DND-41 (cell line): ENCODE measurements at regions not wholly inside any gene's neighbourhood (a gene's known extent, or its start where the extent isn't known, plus 50 kb on each side); places are given as distances from the start of the nearest gene placed in this dataset.

Experiments
- ATAC-seq: fragments of 200-7000 bp; cut with Tn5 transposase; 3 replicates; pipeline ENCODE4 v1.9.1; 2021; ENCODE audit warnings: low read depth; ENCODE audit not compliant: insufficient read depth
- DNase-seq: peaks from one replicate; pipeline ENCODE4 v3.0.0-alpha.2; 2020
- H2AFZ ChIP-seq: 2 replicates; pipeline ENCODE4 v1.6.0; 2012; ENCODE audit warnings: low read depth, low read length
- H3K27ac ChIP-seq: 2 replicates; pipeline ENCODE4 v1.5.1; 2012; ENCODE audit warnings: low read length, inconsistent platforms
- H3K27me3 ChIP-seq: fragments of 200-600 bp; sonication (generic); 2 replicates; pipeline ENCODE4 v1.6.0; 2012; ENCODE audit warnings: low read length, mild to moderate bottlenecking, inconsistent platforms; ENCODE audit not compliant: insufficient read depth, poor library complexity
- H3K36me3 ChIP-seq: 2 replicates; pipeline ENCODE4 v1.5.1; 2012; ENCODE audit warnings: low read length, inconsistent platforms; ENCODE audit not compliant: insufficient read depth
- H3K4me1 ChIP-seq: 2 replicates; pipeline ENCODE4 v1.5.1; 2012; ENCODE audit warnings: mild to moderate bottlenecking, low read length; ENCODE audit not compliant: insufficient read depth
- H3K4me2 ChIP-seq: 2 replicates; pipeline ENCODE4 v1.6.0; 2012; ENCODE audit warnings: mild to moderate bottlenecking, moderate library complexity, low read length, inconsistent platforms; ENCODE audit not compliant: insufficient read depth
- H3K4me3 ChIP-seq, 2 experiments: fragments of 200-600 bp in 1 of 2; shearing (Covaris generic) in 1 of 2; 2 replicates each; pipeline ENCODE4 v1.5.1; 2012 to 2016; ENCODE audit warnings: inconsistent platforms in 2 of 2, low read length in 2 of 2, mild to moderate bottlenecking in 2 of 2, low read depth in 1 of 2, moderate library complexity in 1 of 2
- H3K79me2 ChIP-seq: 2 replicates; pipeline ENCODE4 v1.6.0; 2012; ENCODE audit warnings: low read length, inconsistent platforms; ENCODE audit not compliant: insufficient read depth
- H3K9ac ChIP-seq: 2 replicates; pipeline ENCODE4 v1.6.0; 2012; ENCODE audit warnings: low read depth, mild to moderate bottlenecking, inconsistent platforms, low read length, moderate library complexity
- H3K9me3 ChIP-seq: 2 replicates; pipeline ENCODE4 v1.5.1; 2012; ENCODE audit warnings: low read length, moderate library complexity, mild to moderate bottlenecking, inconsistent platforms; ENCODE audit not compliant: insufficient read depth, severe bottlenecking
- H4K20me1 ChIP-seq: 2 replicates; pipeline ENCODE4 v1.6.0; 2012; ENCODE audit warnings: low read length; ENCODE audit not compliant: insufficient read depth
- CTCF ChIP-seq: IDR thresholded peaks from 2 replicates; pipeline ENCODE4 v1.5.1; 2012; ENCODE audit warnings: borderline replicate concordance, low read length, moderate library complexity, mild to moderate bottlenecking; ENCODE audit not compliant: poor library complexity, severe bottlenecking; ENCODE audit errors: extremely low read depth
- EZH2 ChIP-seq: IDR thresholded peaks from 3 replicates; pipeline ENCODE4 v1.6.1; 2012; ENCODE audit warnings: borderline replicate concordance, low read depth, mild to moderate bottlenecking, moderate library complexity, low read length, inconsistent platforms; ENCODE audit not compliant: severe bottlenecking

GRCh38 chr4:138887741-138888140 lies 127.8 kb upstream of the NOCT start:
- H3K4me2 ChIP-seq, result no peak overlapping the region
- H3K9ac ChIP-seq, result no peak overlapping the region
- H3K79me2 ChIP-seq, result no peaks in the 10 kb centered on the region
- no peaks in the 10 kb centered on the region for H3K9me3 ChIP-seq
- no peaks in the 10 kb centered on the region for H3K4me1 ChIP-seq
- H4K20me1 ChIP-seq, result no peaks in the 10 kb centered on the region
- no peak overlapping the region for H3K4me3 ChIP-seq
- TF ChIP-seq EZH2 (no peak), CTCF (no peak)
- no peaks in the 10 kb centered on the region for H3K36me3 ChIP-seq
- H3K27me3 ChIP-seq, result no peaks in the 10 kb centered on the region
- no peak overlapping the region for H2AFZ ChIP-seq
- ATAC-seq (no peak), DNase-seq (no peak)
- no peak overlapping the region for H3K27ac ChIP-seq

- no peak overlapping the region for H3K27ac ChIP-seq
- no peak overlapping the region for H2AFZ ChIP-seq
- no peaks in the 10 kb centered on the region for H3K79me2 ChIP-seq
- no peaks in the 10 kb centered on the region for H3K27me3 ChIP-seq
- H3K4me1 ChIP-seq, result no peaks in the 10 kb centered on the region
- DNase-seq (no peak), ATAC-seq (no peak)
- TF ChIP-seq EZH2 (no peak), CTCF (no peak)
- H3K36me3 ChIP-seq, result no peaks in the 10 kb centered on the region
- no peak overlapping the region for H3K4me3 ChIP-seq
- no peak overlapping the region for H3K4me2 ChIP-seq
- H4K20me1 ChIP-seq, result no peaks in the 10 kb centered on the region
- no peaks in the 10 kb centered on the region for H3K9me3 ChIP-seq
- H3K9ac ChIP-seq, result no peak overlapping the region
These were observed 128.2 kb upstream of the NOCT start for GRCh38 chr4:138887341-138887740.

GRCh38 chr4:138879757-138880156 lies 135.8 kb upstream of the NOCT start:
- H3K9ac ChIP-seq, result no peak overlapping the region
- H3K79me2 ChIP-seq, result no peaks in the 10 kb centered on the region
- no peak overlapping the region for H3K4me2 ChIP-seq
- H2AFZ ChIP-seq, result no peak overlapping the region
- DNase-seq, result no peak
- no peak overlapping the region for H3K4me3 ChIP-seq
- no peaks in the 10 kb centered on the region for H3K9me3 ChIP-seq
- no peak overlapping the region for H3K27ac ChIP-seq
- ATAC-seq, result no peak
- H4K20me1 ChIP-seq, result no peaks in the 10 kb centered on the region
- H3K36me3 ChIP-seq, result no peaks in the 10 kb centered on the region
- peaks cover 8% of the 10 kb centered on the region for H3K27me3 ChIP-seq
- TF ChIP-seq EZH2 (no peak), CTCF (no peak)
- no peaks in the 10 kb centered on the region for H3K4me1 ChIP-seq
